SJCRH30 (cell line): ENCODE measurements at regions not wholly inside any gene's neighbourhood (a gene's known extent, or its start where the extent isn't known, plus 50 kb on each side); places are given as distances from the start of the nearest gene placed in this dataset.
A peak's percentile ranks its signal among the peaks of the same experiment; 100 is the strongest.
"Not testable (repeated sequence)": the region's sequence is repeated elsewhere in the genome, so short reads cannot be mapped to it uniquely, and the experiment has no call there.

Source experiments
- DNase-seq, 2 experiments: peaks; one replicate each; pipeline ENCODE4 v3.0.0-alpha.2; 2015 to 2020
- H3K27ac ChIP-seq: fragments of 250-450 bp; sonication (Bioruptor Pico); 2 replicates; pipeline ENCODE4 v1.5.1; 2020; ENCODE audit warnings: mild to moderate bottlenecking, moderate library complexity
- H3K27me3 ChIP-seq: fragments of 250-450 bp; sonication (Bioruptor Pico); 2 replicates; pipeline ENCODE4 v1.5.1; 2020; ENCODE audit warnings: mild to moderate bottlenecking, moderate library complexity
- H3K36me3 ChIP-seq: fragments of 250-450 bp; sonication (Bioruptor Pico); 2 replicates; pipeline ENCODE4 v1.5.1; 2020; ENCODE audit warnings: mild to moderate bottlenecking, moderate library complexity
- H3K4me1 ChIP-seq: fragments of 250-450 bp; sonication (Bioruptor Pico); 2 replicates; pipeline ENCODE4 v1.5.1; 2020; ENCODE audit warnings: mild to moderate bottlenecking, moderate library complexity
- H3K4me3 ChIP-seq: fragments of 250-450 bp; sonication (Bioruptor Pico); 2 replicates; pipeline ENCODE4 v1.5.1; 2020; ENCODE audit warnings: mild to moderate bottlenecking, moderate library complexity
- H3K9me3 ChIP-seq: fragments of 250-450 bp; sonication (Bioruptor Pico); replicated peaks from 2 replicates; pipeline ENCODE4 v1.5.1; 2020; ENCODE audit warnings: mild to moderate bottlenecking, moderate library complexity

GRCh38 chr2:114231921-114232320, 210.5 kb upstream of the DPP10 start:
- no peaks in the 10 kb centered on the region for H3K4me1 ChIP-seq
- H3K9me3 ChIP-seq, result no peaks in the 10 kb centered on the region
- H3K36me3 ChIP-seq, result no peaks in the 10 kb centered on the region
- DNase-seq, result no peak
- H3K27me3 ChIP-seq, result no peaks in the 10 kb centered on the region
- H3K4me3 ChIP-seq, result no peak overlapping the region
- H3K27ac ChIP-seq, result no peak overlapping the region

GRCh38 chr2:114237331-114237730, 205.1 kb upstream of the DPP10 start:
- Histone ChIP-seq H3K27ac (no peak overlapping the region), H3K27me3 (no peaks in the 10 kb centered on the region), H3K4me3 (no peak overlapping the region), H3K36me3 (no peaks in the 10 kb centered on the region), H3K4me1 (no peaks in the 10 kb centered on the region), H3K9me3 (no peaks in the 10 kb centered on the region)
- DNase-seq, result no peak

- Histone ChIP-seq H3K4me1 (no peaks in the 10 kb centered on the region), H3K4me3 (no peak overlapping the region), H3K27me3 (no peaks in the 10 kb centered on the region), H3K36me3 (no peaks in the 10 kb centered on the region), H3K9me3 (no peaks in the 10 kb centered on the region), H3K27ac (no peak overlapping the region)
- DNase-seq, result no peak
These were observed 203.4 kb upstream of the DPP10 start for GRCh38 chr2:114238910-114239559.

GRCh38 chr2:114248648-114249047, 193.8 kb upstream of the DPP10 start:
- Histone ChIP-seq H3K27ac (no peak overlapping the region), H3K4me3 (no peak overlapping the region), H3K27me3 (no peaks in the 10 kb centered on the region)

GRCh38 chr2:114252713-114253112, 189.7 kb upstream of the DPP10 start:
- DNase-seq, result no peak
- H3K27me3 ChIP-seq, result no peaks in the 10 kb centered on the region
- H3K4me1 ChIP-seq, result no peaks in the 10 kb centered on the region
- no peak overlapping the region for H3K27ac ChIP-seq
- H3K4me3 ChIP-seq, result no peak overlapping the region
- no peaks in the 10 kb centered on the region for H3K36me3 ChIP-seq
- H3K9me3 ChIP-seq, result no peaks in the 10 kb centered on the region

More at GRCh38 chr2:114248648-114249047, 193.8 kb upstream of the DPP10 start:
- Histone ChIP-seq H3K4me1 (no peaks in the 10 kb centered on the region), H3K9me3 (no peaks in the 10 kb centered on the region), H3K36me3 (no peaks in the 10 kb centered on the region)
- DNase-seq, result no peak

GRCh38 chr2:114254875-114255274, 187.6 kb upstream of the DPP10 start:
- Histone ChIP-seq H3K4me3 (no peak overlapping the region), H3K9me3 (no peaks in the 10 kb centered on the region), H3K36me3 (no peaks in the 10 kb centered on the region), H3K27me3 (no peaks in the 10 kb centered on the region), H3K27ac (no peak overlapping the region), H3K4me1 (no peaks in the 10 kb centered on the region)
- DNase-seq, result no peak

- no peak overlapping the region for H3K4me3 ChIP-seq
- no peaks in the 10 kb centered on the region for H3K27me3 ChIP-seq
- peaks cover 11% of the 10 kb centered on the region for H3K4me1 ChIP-seq
- no peak for DNase-seq
- no peaks in the 10 kb centered on the region for H3K36me3 ChIP-seq
- no peak overlapping the region for H3K27ac ChIP-seq
- no peaks in the 10 kb centered on the region for H3K9me3 ChIP-seq
These were observed 183.1 kb upstream of the DPP10 start for GRCh38 chr2:114259389-114259788.

GRCh38 chr2:114261366-114261765, 181.1 kb upstream of the DPP10 start:
- no peaks in the 10 kb centered on the region for H3K9me3 ChIP-seq
- no peaks in the 10 kb centered on the region for H3K36me3 ChIP-seq
- H3K4me3 ChIP-seq, result no peak overlapping the region
- H3K27me3 ChIP-seq, result no peaks in the 10 kb centered on the region
- DNase-seq, result peak; percentile 50 to 74
- H3K27ac ChIP-seq, result no peak overlapping the region; the same call in 1 of the 2 replicates
- peaks cover 25% of the 10 kb centered on the region for H3K4me1 ChIP-seq

- Histone ChIP-seq H3K4me1 (peaks cover 25% of the 10 kb centered on the region), H3K9me3 (no peaks in the 10 kb centered on the region), H3K27ac (peak overlapping the region; percentile 45), H3K27me3 (no peaks in the 10 kb centered on the region), H3K36me3 (no peaks in the 10 kb centered on the region), H3K4me3 (no peak overlapping the region)
- peak; percentile 68 to 89 for DNase-seq
These were observed 177.2 kb upstream of the DPP10 start for GRCh38 chr2:114265261-114265660.

- 0 out of 2 replicates have a peak, but pooled peaks cover 3% of the 10 kb centered on the region for H3K9me3 ChIP-seq
- DNase-seq, result no peak
- no peaks in the 10 kb centered on the region for H3K4me1 ChIP-seq
- H3K4me3 ChIP-seq, result no peak overlapping the region
- H3K27me3 ChIP-seq, result no peaks in the 10 kb centered on the region
- H3K36me3 ChIP-seq, result no peaks in the 10 kb centered on the region
- H3K27ac ChIP-seq, result no peak overlapping the region
These were observed 167.5 kb upstream of the DPP10 start for GRCh38 chr2:114274957-114275356.

- DNase-seq, result no peak
- Histone ChIP-seq H3K9me3 (no peaks in the 10 kb centered on the region; the same call in 1 of the 2 replicates), H3K27ac (no peak overlapping the region), H3K4me1 (no peaks in the 10 kb centered on the region; the same call in 1 of the 2 replicates), H3K36me3 (no peaks in the 10 kb centered on the region), H3K27me3 (no peaks in the 10 kb centered on the region), H3K4me3 (no peak overlapping the region)
These were observed 161.3 kb upstream of the DPP10 start for GRCh38 chr2:114281188-114281587.

- no peaks in the 10 kb centered on the region; the same call in 1 of the 2 replicates for H3K9me3 ChIP-seq
- H3K27me3 ChIP-seq, result no peaks in the 10 kb centered on the region
- H3K36me3 ChIP-seq, result no peaks in the 10 kb centered on the region
- no peak overlapping the region for H3K4me3 ChIP-seq
- no peak overlapping the region for H3K27ac ChIP-seq
- H3K4me1 ChIP-seq, result no peaks in the 10 kb centered on the region; the same call in 1 of the 2 replicates
- no peak for DNase-seq
These were observed 158.7 kb upstream of the DPP10 start for GRCh38 chr2:114283774-114284173.

GRCh38 chr2:114286438-114286837, 156.0 kb upstream of the DPP10 start:
- Histone ChIP-seq H3K4me1 (no peaks in the 10 kb centered on the region; the same call in 1 of the 2 replicates), H3K4me3 (no peak overlapping the region), H3K27ac (no peak overlapping the region), H3K27me3 (no peaks in the 10 kb centered on the region), H3K36me3 (no peaks in the 10 kb centered on the region), H3K9me3 (no peaks in the 10 kb centered on the region; the same call in 1 of the 2 replicates)
- DNase-seq, result no peak

- Histone ChIP-seq H3K9me3 (no peaks in the 10 kb centered on the region), H3K36me3 (no peaks in the 10 kb centered on the region), H3K27me3 (no peaks in the 10 kb centered on the region), H3K4me3 (no peak overlapping the region), H3K27ac (no peak overlapping the region), H3K4me1 (no peaks in the 10 kb centered on the region)
- no peak for DNase-seq
These were observed 149.1 kb upstream of the DPP10 start for GRCh38 chr2:114293355-114293754.

GRCh38 chr2:114294741-114295140, 147.7 kb upstream of the DPP10 start:
- Histone ChIP-seq H3K27me3 (no peaks in the 10 kb centered on the region), H3K9me3 (no peaks in the 10 kb centered on the region), H3K27ac (no peak overlapping the region), H3K4me3 (no peak overlapping the region), H3K4me1 (no peaks in the 10 kb centered on the region), H3K36me3 (no peaks in the 10 kb centered on the region)
- no peak for DNase-seq

GRCh38 chr2:114300351-114300750, 142.1 kb upstream of the DPP10 start:
- not testable (repeated sequence) for H3K36me3 ChIP-seq, H3K27ac ChIP-seq, DNase-seq, H3K9me3 ChIP-seq, H3K4me3 ChIP-seq, H3K4me1 ChIP-seq, H3K27me3 ChIP-seq
